Right lobe of liver (tissue), 6 donors: ENCODE measurements at regions not wholly inside any gene's neighbourhood (a gene's known extent, or its start where the extent isn't known, plus 50 kb on each side); places are given as distances from the start of the nearest gene placed in this dataset.

ENCODE experiments used
- ATAC-seq, 4 donors: fragments of 200-7000 bp; cut with Tn5 transposase; one replicate each; pipeline ENCODE4 v1.9.1; 2020; ENCODE audit warnings: mild to moderate bottlenecking in 4 of 4, moderate library complexity in 4 of 4
- DNase-seq, 3 donors: peaks; one replicate each; pipeline ENCODE4 v3.0.0-alpha.2; 2020
- H3K27ac ChIP-seq, 3 donors: fragments of 200-600 bp; one replicate each; pipeline ENCODE4 v1.8.0; 2022
- H3K27me3 ChIP-seq, 2 donors: fragments of 200-600 bp; one replicate each; pipeline ENCODE4 v1.8.0; 2022
- H3K36me3 ChIP-seq, 4 donors: fragments of 200-600 bp; sonication (generic) in 1 of 4; one replicate each; pipeline versions ENCODE4 v1.5.1 to v1.8.0; 2017 to 2022; ENCODE audit warnings: control low read depth in 1 of 4
- H3K4me1 ChIP-seq, 4 donors: fragments of 200-600 bp; sonication (generic) in 1 of 4; one replicate each; pipeline versions ENCODE4 v1.5.1 to v1.8.0; 2017 to 2022; ENCODE audit warnings: control low read depth in 1 of 4
- H3K4me3 ChIP-seq, 3 donors: fragments of 200-600 bp; one replicate each; pipeline ENCODE4 v1.8.0; 2022
- H3K9me3 ChIP-seq, 4 donors: fragments of 200-600 bp; sonication (generic) in 1 of 4; one replicate each; pipeline versions ENCODE4 v1.5.1 to v1.8.0; 2017 to 2022; ENCODE audit warnings: control low read depth in 1 of 4
- POLR2A ChIP-seq: fragments of 450-650 bp; IDR thresholded peaks from one replicate; pipeline ENCODE4 v1.6.1; 2017; ENCODE audit warnings: antibody characterized with exemption, mild to moderate bottlenecking
- WGBS: methylation state at CpG from one replicate; pipeline ENCODE4 v1.1.6; 2018; ENCODE audit warnings: low coverage, low lambda C conversion rate; ENCODE audit not compliant: insufficient coverage; ENCODE audit errors: missing lambda C conversion rate; 5-methylcytosine and 5-hydroxymethylcytosine counted together
- intact Hi-C, 2 donors: fragments of 100-400 bp; cut with DNase I; formaldehyde crosslinking; loops; one replicate each; pipeline versions ENCODE4 v1.11.2 to v1.14.1; 2022
- TF ChIP-seq, protein P1 (sequence below), 4 donors: fragments of 200-600 bp in 3 of 4; fragments of 450-650 bp in 1 of 4; IDR thresholded peaks; one replicate each; pipeline versions ENCODE4 v1.5.1 to v1.8.0; 2016 to 2022; ENCODE audit warnings: antibody characterized with exemption in 4 of 4, mild to moderate bottlenecking in 2 of 4
- donor health status: DM: no; HTN: yes; CAD: no.
- donor health status: DM: no; HTN: no; CAD: no.
- donor health status: DM: no; HTN: no; CAD: no.
- donor health status: DM: no; HTN: yes; CAD: no.
- donor health status: DM: no; HTN: yes; CAD: no.

GRCh38 chr3:176632925-176633324 lies 564.4 kb downstream of the TBL1XR1 start:
- no peaks in the 10 kb centered on the region for H3K36me3 ChIP-seq
- TF ChIP-seq POLR2A, result no peak
- TF ChIP-seq, protein P1, sequence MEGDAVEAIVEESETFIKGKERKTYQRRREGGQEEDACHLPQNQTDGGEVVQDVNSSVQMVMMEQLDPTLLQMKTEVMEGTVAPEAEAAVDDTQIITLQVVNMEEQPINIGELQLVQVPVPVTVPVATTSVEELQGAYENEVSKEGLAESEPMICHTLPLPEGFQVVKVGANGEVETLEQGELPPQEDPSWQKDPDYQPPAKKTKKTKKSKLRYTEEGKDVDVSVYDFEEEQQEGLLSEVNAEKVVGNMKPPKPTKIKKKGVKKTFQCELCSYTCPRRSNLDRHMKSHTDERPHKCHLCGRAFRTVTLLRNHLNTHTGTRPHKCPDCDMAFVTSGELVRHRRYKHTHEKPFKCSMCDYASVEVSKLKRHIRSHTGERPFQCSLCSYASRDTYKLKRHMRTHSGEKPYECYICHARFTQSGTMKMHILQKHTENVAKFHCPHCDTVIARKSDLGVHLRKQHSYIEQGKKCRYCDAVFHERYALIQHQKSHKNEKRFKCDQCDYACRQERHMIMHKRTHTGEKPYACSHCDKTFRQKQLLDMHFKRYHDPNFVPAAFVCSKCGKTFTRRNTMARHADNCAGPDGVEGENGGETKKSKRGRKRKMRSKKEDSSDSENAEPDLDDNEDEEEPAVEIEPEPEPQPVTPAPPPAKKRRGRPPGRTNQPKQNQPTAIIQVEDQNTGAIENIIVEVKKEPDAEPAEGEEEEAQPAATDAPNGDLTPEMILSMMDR (IDR thresholded peaks at IDR 0.05), result no peak
- 54% methylated on average over 6 of the region's 6 CpGs for whole genome bisulfite sequencing
- DNase-seq, result no peak
- H3K27me3 ChIP-seq, result no peaks in the 10 kb centered on the region
- ATAC-seq, result no peak
- no peaks in the 10 kb centered on the region for H3K9me3 ChIP-seq
- no peak overlapping the region for H3K27ac ChIP-seq
- H3K4me1 ChIP-seq, result no peaks in the 10 kb centered on the region
- no peak overlapping the region for H3K4me3 ChIP-seq
- intact Hi-C loops, result no loop called here

DNA sequence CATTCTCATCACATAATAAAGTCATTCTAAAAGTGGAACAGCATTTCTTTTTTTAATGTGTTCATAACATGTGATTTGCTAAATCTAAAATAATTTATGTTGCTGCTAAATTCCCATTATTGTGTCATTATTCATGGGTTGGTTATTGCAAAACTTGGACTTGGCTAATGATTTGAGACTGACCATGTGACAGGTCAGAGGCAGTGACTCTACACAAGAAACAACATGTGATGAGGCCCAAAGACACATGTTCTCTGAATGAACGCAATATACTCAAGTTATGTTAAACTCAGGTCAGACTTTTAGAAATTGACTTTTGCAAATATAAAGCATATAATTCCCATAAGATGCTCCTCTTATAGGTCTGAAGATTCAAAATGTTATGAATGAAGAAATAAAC lies 566.1 kb downstream of the TBL1XR1 start:
- no peaks in the 10 kb centered on the region for H3K36me3 ChIP-seq
- H3K9me3 ChIP-seq, result no peaks in the 10 kb centered on the region
- no peaks in the 10 kb centered on the region for H3K27me3 ChIP-seq
- no peaks in the 10 kb centered on the region for H3K4me1 ChIP-seq
- H3K4me3 ChIP-seq, result no peak overlapping the region
- 90% methylated on average over 1 of the region's 1 CpG for WGBS
- peak in 1 of 4 donors; percentile 36 for ATAC-seq
- no peak for TF ChIP-seq POLR2A
- TF ChIP-seq, protein P1 (IDR thresholded peaks at IDR 0.05), result no peak
- no peak for DNase-seq
- intact Hi-C loops, result no loop called here
- no peak overlapping the region for H3K27ac ChIP-seq

- intact Hi-C loops, result no loop called here
- Histone ChIP-seq H3K9me3 (no peaks in the 10 kb centered on the region), H3K27ac (no peak overlapping the region), H3K36me3 (no peaks in the 10 kb centered on the region), H3K4me3 (no peak overlapping the region), H3K27me3 (no peaks in the 10 kb centered on the region), H3K4me1 (no peaks in the 10 kb centered on the region)
- 69% methylated on average over 2 of the region's 2 CpGs for WGBS
- DNase-seq (no peak), ATAC-seq (no peak)
- TF ChIP-seq, protein P1 (IDR thresholded peaks at IDR 0.05), result no peak
- TF ChIP-seq POLR2A, result no peak
These were observed 569.1 kb downstream of the TBL1XR1 start for GRCh38 chr3:176628101-176628639.

DNA sequence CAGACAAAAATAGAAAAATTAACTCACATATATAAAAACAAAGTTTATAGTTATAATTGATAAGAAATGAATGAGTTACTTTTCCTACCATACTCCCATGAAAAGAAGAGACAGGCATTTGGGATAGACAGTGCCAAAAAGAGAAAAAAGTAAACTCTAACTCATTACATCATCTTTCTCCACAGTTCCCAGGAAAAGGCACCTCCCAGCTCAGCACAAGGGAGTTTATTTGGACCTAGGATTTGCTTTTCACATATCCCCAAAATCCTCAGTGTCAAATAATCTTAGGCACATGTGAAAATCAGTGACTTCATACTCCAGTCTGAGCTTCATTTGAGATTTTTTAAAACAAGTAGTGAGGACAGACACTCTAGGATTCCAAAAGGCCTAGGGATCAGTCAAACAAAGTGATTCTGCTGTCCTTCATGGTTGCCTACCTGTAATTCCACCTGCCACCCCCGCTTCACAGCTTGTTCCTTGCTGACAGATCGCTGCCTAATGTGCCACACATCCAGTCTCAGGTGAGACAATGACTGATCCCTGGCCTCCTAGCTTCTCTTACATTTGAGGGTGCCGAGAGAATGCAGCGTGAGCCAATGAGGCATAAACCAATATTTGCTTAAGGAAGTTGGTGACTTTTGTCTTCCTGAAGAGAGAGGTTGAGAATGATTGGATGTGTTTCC lies 573.7 kb downstream of the TBL1XR1 start:
- intact Hi-C loops, result no loop called here
- no peaks in the 10 kb centered on the region for H3K36me3 ChIP-seq
- H3K27ac ChIP-seq, result no peak overlapping the region
- WGBS, result 59% methylated on average over 4 of the region's 4 CpGs
- no peak overlapping the region for H3K4me3 ChIP-seq
- no peaks in the 10 kb centered on the region for H3K9me3 ChIP-seq
- H3K4me1 ChIP-seq, result no peaks in the 10 kb centered on the region
- H3K27me3 ChIP-seq, result no peaks in the 10 kb centered on the region
- TF ChIP-seq POLR2A, result no peak
- TF ChIP-seq, protein P1 (IDR thresholded peaks at IDR 0.05), result no peak
- DNase-seq (no peak), ATAC-seq (peak in 1 of 4 donors; percentile 59)
